ENCODE measurements at regions not wholly inside any gene's neighbourhood (a gene's known extent, or its start where the extent isn't known, plus 50 kb on each side); places are given as distances from the start of the nearest gene placed in this dataset.
A peak's percentile ranks its signal among the peaks of the same experiment; 100 is the strongest.

DNA sequence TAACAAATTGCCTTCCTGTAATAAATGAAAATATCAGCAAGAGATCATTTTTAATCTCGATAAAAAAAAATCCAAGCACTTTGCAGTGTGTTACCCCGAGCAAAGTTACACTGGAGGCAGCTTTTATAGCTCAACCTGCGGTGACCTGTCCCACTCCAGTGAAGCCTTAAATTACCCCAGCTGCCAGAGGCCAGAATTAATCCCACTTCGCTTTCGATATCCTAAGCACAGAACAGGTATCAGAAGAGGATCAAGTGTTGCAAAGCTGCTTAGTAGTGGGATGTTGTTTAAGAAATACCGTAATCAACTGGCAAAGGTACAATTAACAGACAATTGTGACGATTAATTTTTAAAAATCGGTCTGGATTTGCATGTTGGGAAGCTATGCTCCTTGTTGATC lies 314.0 kb downstream of the AGTPBP1 start:
- DNase-seq = no peak

DNA sequence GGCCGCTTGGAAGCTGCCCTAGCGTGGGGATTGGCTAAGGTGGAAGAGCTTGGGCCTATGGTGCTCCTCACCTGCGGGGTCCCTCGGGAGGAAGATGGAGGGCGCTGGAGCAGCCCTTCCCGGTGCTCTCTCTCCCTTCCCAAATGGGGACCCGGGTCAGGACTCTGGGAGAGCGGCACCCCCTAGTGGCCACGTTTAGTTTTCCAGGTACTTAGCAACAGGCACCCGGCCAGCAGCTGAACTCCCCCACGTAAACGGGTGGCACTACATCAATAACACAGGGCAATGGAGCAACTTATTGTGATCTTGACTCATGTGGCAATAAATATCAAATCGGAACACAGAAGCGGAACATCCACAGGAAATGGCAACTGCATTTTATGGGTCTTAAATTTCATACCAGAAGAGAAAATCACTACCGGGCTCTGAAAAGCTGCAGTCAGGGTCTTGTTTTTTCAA lies 316.6 kb downstream of the AGTPBP1 start:
- DNase-seq = peak; percentile 40 to 66

DNA sequence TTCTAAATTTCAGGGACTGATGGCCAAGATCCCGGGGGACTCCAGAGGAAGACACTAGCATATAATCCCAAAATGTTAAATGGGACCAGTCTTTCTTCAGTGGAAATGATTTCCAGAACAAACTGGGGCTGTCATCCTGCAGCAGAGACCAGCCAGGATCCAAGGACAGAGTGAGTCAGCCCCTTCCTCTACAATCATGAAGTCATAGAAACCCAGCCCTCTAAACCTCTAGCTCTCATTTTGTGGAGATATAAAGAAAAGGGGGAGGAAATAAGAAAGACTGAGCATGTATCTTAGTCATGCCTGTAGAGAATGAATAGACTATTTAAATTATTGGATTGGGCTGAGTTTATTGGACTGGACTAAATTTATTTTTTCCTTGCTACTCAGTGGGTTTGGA lies 318.3 kb downstream of the AGTPBP1 start:
- no peak for DNase-seq

DNA sequence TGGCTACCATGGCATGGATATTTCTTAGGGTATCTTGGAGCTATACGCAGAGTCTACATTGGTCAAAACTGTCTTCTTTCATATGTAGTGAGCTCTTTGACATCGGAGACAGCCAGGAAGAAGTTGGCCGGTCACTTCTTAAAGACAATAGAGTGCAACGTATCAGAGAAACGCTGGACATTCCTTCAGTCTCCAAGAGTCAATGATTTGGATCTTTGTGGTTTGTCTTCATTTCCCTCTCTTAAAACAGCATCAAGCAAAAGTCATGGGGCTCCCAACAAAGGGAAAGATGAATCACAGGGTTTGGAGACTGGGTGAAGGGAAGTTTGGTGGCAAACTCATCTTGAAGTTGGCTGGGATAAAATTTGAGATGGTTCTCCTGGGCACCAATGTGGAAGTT lies 320.1 kb downstream of the AGTPBP1 start:
- DNase-seq = no peak

DNA sequence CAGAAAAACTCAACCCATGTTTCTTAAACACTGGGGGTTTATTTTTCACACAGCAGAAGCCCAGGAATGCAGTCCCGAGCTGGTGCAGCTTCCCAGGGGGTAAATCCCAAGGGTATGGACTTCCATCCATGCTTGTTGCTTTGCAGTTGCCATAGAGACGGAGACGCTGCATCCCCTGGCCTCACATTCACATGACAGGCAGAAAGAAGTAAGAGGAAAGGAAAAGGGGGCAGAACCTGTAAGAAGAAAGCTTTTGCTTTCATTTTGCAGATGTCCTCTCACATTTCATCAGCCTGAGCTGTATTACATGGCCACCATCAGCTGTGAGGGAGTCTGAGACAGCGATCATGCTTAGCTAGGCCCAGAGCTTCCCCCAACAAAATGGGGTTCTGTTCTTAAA lies 321.0 kb downstream of the AGTPBP1 start:
- DNase-seq = no peak

DNA sequence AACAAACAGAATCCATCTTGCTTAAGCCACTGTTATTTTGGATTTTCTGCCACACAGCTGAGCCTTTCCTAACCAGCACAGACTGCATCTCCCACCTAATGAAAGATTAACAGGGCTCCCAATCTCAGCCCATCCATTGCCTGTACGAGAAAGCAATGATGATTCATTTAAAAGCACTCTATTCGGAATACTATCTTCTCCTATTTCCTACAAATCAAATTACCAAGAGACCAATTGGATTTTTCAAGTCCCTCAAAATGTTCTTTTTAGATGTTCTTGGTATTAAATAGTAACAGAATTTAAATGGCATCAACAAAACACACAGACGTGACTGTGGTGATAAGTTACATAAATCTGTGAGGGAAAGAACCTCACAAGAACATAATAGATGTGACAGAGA lies 324.1 kb downstream of the AGTPBP1 start:
- DNase-seq = no peak

DNA sequence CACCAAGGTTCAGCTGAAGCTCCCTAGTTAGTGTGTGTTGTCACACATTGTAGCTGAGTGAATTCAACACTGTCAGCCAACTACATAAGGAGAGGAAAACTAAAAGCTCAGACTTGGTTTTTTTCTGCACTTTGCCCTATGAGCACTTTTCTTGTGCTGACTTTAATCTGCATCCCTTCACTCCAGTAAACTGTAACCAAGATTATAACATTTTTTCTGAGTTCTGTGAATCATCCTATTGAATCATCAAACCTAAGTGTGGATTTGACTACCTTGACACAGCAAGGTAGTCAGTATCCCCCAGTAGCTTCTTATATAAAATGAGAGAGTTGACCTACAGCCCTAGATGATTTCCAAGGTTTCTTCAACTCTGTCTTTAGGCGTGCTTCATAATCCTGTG lies 325.0 kb downstream of the AGTPBP1 start:
- no peak for DNase-seq

DNA sequence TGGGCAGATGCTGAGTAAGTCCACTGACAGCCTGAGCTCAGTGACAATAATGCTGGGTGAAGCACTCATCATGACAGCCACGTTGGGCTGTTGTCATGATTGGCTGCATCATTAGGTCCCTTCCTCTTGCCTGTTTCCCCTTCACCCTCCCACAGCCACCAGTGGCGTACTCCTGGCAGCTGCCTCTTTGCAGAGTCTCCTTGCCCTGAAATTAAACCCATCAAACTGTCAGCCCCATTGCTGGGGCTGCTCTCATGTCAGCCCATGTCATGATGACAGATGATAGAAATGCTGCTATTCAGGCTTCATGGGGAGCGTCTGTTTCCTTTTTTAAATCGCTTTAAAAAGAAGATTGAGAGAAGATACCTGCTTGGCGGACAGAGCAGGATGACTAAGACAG lies 327.4 kb downstream of the AGTPBP1 start:
- DNase-seq = no peak

DNA sequence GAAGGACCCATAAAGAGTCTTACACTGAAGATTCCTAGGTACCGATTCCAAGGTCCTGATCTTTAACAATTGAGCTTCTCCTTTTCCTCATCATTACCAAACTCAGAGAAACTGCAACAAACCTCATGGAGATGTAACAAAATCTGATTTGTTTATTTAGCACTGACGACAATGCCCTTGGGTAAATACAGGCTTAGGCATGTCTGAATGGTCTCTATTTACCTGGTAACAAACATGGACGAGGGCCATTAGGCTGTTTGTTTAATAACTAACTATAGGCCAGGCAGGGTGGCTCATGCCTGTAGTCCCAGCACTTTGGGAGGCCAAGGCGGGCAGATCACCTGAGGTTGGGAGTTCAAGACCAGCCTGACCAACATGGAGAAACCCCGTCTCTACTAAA lies 333.3 kb downstream of the AGTPBP1 start:
- DNase-seq = no peak

DNA sequence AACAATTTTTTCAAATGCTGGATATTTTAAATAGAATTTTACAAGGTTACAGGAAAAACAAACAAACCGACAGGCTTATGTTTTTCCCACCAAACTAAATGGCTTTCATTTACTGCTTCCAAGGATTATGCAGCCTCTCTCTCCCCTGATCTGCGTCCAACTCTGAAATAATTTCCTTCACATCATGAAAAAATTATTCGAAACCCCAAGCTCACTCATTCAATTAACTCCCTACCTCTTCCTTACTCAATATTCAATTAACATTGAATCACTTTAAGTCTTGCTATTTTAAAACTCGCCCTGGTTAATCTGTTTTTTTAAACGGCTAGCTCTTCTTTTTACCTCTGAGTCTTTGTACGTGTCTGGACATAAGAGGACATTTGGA lies 336.2 kb downstream of the AGTPBP1 start:
- no peak for DNase-seq

DNA sequence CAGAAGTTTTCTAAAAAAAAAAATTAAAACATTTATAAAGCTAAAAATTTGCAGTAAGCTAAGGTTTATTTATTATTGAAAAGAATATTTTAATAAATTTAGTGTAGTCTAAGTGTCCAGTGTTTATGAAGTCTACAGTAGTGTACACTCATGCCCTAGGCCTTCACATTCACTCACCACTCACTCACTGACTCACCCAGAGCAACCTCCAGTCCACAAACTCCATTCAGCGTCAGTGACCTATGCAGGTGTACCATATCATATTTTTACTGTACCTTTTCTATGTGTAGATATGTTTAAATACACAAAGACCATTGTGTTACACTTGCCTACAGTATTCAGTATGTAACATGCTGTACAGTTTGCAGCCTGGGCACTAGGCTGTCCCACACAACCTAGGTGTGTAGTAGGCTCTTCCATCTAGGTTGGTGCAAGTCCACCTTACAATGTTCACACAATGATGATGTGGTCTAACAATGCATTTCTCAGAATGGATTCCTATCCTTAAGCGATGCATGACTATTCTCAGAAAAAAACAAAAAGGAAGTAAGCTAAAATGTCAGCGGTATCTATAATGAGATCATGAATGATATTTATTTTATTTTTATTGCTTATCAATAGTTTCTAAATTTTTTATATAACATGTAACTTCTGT lies 336.7 kb downstream of the AGTPBP1 start:
- DNase-seq = no peak

DNA sequence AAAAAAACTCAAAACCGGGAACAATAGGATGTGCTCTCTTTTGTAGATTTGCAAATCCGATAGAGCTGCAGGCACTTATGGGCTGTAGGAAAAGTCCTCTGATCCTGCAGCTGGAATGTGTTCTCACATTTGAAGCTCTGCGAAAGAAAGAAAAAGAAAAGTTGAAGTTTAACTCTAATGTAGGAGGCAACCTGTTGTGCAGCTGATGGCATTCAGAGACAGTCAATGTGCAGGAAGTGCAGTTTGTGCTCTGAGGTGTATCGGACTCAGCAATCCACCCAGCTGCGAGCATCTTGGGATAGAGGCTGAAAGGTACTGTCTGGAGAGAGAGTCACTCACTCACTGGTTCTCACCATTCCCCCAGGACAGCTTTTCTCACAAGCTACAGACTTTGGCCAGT lies 339.2 kb downstream of the AGTPBP1 start:
- no peak for DNase-seq

DNA sequence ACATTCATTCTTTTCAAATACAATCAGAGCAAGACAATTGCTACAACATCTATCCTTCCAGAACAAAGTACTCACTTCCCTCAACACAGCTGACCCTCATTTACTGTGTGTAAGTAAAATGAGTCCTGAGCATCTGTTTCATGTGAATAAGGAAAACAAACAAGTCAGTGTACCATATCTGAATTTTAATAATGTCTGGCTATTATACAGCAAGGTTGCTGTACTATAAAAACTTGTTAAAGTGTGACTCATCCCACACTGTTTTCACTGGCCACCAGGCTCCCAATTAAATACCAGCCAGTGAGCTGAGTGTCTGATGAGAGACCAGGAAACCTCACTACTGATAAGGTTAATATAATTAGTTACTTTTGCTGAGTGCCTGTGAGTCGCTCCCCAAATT lies 339.8 kb downstream of the AGTPBP1 start:
- DNase-seq = no peak

DNA sequence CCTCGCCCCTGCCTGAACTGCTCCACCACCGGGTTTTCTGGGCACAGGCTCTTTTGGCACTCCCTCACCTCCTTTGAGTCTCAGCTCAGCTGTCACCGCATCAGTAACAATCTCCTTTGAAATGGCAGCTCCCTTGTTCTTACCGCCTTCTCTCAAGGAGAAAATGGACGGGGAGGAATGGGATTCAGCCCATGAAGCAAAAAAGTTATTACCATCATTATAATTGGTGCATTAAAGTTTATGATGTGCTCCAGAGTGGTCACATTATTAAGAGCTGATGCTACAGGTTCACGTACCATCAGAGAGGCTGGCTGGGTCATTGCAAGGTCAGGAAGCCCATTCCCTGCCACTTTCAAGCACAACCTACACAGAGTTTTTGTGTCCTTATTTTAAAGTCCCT lies 344.7 kb downstream of the AGTPBP1 start:
- no peak for DNase-seq

DNA sequence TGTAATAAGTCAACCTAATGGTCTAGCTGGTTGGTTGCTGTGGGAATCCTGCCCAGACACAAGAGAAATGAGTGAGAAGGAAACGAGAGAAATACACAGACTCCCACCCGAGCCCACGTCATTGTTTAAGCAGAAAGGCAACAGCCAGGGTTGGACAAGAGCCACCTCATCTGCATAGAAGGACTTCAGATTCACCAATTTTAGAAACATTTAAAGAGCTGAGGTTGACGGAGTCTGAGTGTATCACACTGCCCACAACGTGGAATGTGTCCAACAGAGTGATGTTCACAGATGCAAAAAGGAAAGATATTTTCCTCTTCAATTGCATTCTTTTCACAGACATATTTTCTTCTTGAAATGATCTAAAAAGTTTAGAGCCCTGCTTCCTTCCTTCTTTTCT lies 349.5 kb downstream of the AGTPBP1 start:
- no peak for DNase-seq

DNA sequence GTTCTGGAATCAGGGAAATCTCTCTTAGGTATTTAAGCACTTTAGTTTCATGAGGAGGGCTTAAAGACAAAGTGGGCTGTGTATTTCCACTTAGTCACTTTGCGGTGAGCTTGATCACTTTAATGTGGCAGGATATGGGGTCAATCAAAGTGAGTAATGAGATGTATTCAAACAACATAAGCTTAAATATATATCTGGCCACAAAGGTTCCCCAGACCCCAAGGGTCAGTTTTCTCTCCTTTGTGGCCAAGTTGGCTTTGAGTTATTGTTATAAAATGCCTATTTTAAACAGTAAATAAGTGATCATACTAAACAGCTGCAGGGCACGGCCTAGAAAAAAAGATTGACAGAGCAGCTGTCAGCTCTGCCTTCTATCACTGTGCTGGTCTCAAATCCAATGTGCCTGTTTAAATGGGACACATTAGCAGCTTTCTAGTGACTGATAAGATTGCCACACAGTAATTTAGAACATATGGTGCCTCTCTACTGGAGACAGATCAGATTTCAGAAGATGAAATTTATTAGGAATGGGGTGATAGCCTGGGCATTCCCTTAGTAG lies 363.9 kb downstream of the AGTPBP1 start:
- DNase-seq = no peak

DNA sequence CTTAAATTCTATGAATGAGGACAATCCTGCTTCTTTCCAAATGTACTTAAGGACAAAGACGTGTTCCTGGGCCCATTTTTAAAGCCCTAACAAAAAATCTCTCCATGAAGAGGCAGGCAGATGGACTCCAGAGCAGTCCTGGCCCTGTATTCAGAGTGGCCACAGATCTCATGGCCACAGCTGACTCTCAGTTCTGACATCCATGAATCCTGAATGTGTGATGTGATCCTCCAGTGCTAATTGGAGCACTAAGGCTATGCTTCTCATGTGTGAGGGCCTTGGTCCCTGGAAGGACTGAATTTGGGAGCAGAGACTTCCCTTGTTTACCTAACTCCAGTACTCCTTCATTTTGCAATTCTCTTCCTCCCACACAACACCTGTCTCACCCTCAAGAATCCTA lies 373.0 kb downstream of the AGTPBP1 start:
- DNase-seq = no peak

DNA sequence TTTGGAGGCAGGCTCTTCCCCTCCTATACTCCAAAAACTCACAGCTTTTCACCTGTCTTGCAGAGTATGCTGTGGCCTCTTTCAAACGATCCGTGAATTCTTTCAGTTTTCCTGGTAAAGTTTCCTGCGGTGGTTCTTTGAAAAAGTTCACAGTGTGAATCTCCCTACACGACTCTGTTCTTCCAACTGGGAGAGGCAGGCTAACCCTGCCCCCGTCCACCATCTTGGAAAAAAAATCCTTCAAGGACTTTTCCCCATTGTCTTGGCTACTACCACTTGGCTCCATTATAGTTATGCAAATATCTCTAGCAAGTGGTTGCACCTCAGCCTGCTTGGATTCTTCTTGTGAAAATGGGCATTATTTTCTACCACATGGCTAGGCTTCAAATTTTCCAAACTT lies 382.6 kb downstream of the AGTPBP1 start:
- no peak for DNase-seq

DNA sequence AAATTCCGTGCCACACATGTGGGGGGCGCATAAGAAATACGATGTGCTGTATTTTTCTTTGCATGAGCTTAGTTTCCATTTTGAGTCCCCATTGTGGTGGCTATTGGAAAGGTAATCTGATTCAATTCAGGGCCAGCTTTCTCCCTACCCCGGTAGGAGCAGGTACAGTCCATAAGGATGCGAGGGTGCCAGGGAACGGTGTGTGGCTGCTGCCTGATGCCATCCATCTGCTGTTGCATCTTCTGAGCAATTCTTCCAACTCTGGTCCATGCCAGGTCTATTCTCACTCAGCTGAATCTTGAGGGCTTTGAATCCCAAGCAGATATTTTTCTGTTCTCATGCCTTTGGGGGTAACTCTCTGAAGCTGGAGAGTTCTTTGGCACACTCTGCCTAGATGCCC lies 392.7 kb downstream of the AGTPBP1 start:
- DNase-seq = no peak

DNA sequence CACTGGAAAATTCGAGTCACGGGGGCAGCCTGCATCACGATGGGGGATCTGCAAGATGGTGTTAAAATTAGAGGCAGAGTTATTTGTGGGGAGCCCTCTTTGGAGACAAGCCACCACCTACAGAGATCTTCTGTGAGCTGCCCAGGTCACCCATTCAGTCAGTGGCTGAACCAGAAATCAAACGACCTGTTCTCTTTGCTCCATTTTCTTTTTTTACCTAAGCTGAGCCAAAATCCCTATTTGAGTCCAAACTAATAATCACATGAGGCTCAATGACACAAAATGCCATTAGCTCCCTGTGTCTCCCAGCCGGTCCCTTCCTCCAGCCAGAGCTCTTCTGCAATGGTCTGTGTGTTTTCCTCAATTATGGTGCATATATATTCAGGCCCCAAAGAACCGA lies 394.2 kb downstream of the AGTPBP1 start:
- DNase-seq = no peak

DNA sequence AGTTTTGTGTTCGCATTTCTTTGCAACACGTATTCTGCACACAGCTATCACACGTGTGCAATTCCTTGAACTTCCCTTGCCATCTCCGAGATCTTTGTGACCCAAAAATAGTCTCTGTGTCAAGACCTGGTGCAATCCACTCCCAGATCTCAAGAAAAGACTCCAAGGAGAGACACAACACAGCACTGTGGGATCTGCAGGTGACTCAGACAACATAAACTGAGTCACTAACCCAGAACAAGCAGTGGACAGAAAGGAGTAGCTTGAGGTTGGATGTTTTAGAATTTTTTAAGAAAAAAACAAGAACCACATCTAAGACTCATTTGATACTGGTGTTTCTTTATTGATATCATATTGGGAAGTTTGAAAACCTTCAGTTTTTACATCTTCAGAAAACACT lies 396.9 kb downstream of the AGTPBP1 start:
- no peak for DNase-seq

DNA sequence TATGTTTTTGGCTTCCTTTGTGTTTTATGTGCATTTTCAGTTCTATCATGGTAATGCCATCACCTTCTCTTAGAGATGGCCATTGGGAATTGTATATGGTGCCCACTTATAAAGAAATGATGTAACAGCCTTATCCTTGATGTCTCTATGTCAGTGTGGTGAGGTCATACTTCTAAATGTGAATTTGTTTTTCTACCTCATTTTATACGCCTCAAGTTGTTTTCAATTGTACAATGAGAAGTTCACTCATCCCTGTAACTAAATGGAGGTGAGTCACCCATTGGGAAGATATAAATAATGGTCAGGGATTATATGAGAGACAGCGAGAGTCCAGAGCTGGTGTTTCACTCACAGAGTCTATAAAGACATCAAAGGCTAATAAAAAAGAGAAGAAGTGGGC lies 402.4 kb downstream of the AGTPBP1 start:
- DNase-seq = no peak

DNA sequence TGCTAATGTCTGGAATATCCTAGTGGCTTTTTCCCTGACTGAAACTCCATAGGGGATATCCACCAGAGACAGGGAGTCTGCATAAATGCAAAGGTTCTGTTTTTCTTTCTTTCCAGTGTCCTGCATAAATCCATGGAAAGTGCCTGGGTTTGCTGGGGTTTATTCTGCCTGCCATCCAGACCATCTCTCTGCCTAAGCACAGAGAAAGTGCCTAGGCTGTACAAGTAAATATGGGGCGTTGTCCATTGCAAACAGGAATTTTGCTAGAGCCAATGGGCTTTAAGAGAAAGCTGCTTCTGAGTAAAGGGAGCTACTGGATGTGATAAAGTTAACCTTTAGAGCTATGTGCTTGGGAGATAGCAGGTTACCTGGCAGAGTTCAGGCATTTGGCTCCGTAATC lies 407.5 kb downstream of the AGTPBP1 start:
- no peak for DNase-seq

DNA sequence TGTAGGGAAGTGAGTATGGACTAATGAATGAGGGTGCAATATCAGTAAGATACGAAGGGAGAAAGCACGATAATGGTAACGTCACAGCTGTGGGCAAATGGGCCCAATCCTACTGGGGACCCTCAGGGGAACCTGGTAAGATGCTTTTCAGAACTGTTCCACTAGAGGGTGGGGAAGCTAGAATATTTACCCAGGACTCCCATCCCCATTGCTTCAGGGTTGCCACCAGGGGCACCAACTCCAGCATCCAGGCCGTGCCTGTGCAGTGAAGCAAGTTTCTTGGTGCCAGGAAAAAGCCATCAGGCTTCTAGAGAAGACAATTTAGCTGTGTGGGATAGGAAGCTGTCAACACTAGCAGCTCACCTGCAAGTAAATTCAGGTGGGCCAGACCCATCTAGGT lies 409.3 kb downstream of the AGTPBP1 start:
- no peak for DNase-seq

DNA sequence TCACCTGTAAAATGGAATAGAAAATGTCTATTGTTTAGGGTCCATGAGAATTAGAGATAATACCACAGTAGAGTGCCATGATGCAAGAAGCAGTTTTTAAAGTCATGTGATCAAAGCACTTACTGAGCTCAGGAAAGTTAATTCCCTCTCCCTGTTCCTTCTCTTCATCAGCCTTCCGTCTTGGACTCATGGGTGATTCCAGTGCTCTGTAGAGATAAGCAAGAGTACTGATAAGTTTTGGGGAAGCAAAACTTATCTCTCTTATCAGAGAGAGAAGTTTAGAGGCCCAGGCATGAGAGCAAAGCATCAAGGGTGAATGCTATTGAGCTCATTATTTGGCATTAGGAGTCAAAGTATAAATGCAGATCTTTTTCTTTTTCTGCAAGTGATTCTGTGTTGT lies 410.1 kb downstream of the AGTPBP1 start:
- no peak for DNase-seq

Data from stimulated activated CD4-positive, alpha-beta T cell treated with anti-CD3 and anti-CD28 coated beads, Interleukin-2, amount 100 ng/mL, for 24 hours (primary cell).